ENCODE measurements at regions not wholly inside any gene's neighbourhood (a gene's known extent, or its start where the extent isn't known, plus 50 kb on each side); places are given as distances from the start of the nearest gene placed in this dataset.

GRCh38 chr5:128836571-128836970 is 128.7 kb upstream of the SLC27A6 start:
- Histone ChIP-seq H2AFZ (ENCODE audit: low read depth, low read length) (no peak overlapping the region), H3K27ac (ENCODE audit: insufficient read depth, low read depth, low read length) (no peak overlapping the region), H3K9ac (replicated peaks; ENCODE audit: extremely low read depth, insufficient read depth, low read length) (no peak overlapping the region), H3K9me3 (replicated peaks; ENCODE audit: control insufficient read depth, insufficient read depth, low read length) (no peaks in the 10 kb centered on the region), H3K9me1 (replicated peaks; ENCODE audit: control insufficient read depth, extremely low read depth, insufficient read depth, low read length) (no peaks in the 10 kb centered on the region), H3K4me3 (replicated peaks in 1 of 3; ENCODE audit: insufficient read depth in 1 of 3, low read depth in 1 of 3, low read length in 3 of 3) (no peak overlapping the region), H3K27me3 (ENCODE audit: control insufficient read depth in 2 of 2, insufficient read depth in 2 of 2, low read length in 2 of 2) (no peaks in the 10 kb centered on the region), H3K4me1 (ENCODE audit: control insufficient read depth, extremely low read depth, insufficient read depth, low read length) (no peaks in the 10 kb centered on the region), H3K4me2 (ENCODE audit: insufficient read depth, low read length) (no peak overlapping the region), H4K20me1 (replicated peaks; ENCODE audit: control insufficient read depth, extremely low read depth, insufficient read depth, low read length) (no peaks in the 10 kb centered on the region), H3K36me3 (ENCODE audit: control insufficient read depth in 2 of 2, extremely low read depth in 1 of 2, insufficient read depth in 2 of 2, low read length in 2 of 2) (no peaks in the 10 kb centered on the region), H3K79me2 (ENCODE audit: control insufficient read depth, insufficient read depth, low read length) (no peaks in the 10 kb centered on the region)
- no peak for TF ChIP-seq JUN (IDR thresholded peaks at IDR 0.05; ENCODE audit: borderline replicate concordance, insufficient read depth, insufficient read length, low read depth)
- no peak for TF ChIP-seq GATA2 (IDR thresholded peaks at IDR 0.05; ENCODE audit: insufficient read depth, insufficient read length, low read depth, low read length)
- TF ChIP-seq POLR2A (IDR thresholded peaks at IDR 0.05; ENCODE audit: low read depth, low read length), result no peak
- no peak for TF ChIP-seq CTCF (IDR thresholded peaks at IDR 0.05; ENCODE audit: extremely low read depth in 1 of 2, insufficient read depth in 1 of 2, low read depth in 1 of 2, low read length in 2 of 2)
- no peak for TF ChIP-seq FOS (IDR thresholded peaks at IDR 0.05; ENCODE audit: borderline replicate concordance, insufficient read depth, low read length)
- no peak for TF ChIP-seq MAX (IDR thresholded peaks at IDR 0.05; ENCODE audit: insufficient read depth, insufficient read length)
- TF ChIP-seq POLR2AphosphoS5 (IDR thresholded peaks at IDR 0.05; ENCODE audit: insufficient read depth, low read depth, low read length), result no peak
- TF ChIP-seq EZH2 (IDR thresholded peaks at IDR 0.05; ENCODE audit: borderline replicate concordance, low read depth, low read length, severe bottlenecking), result no peak
- no peak for TF ChIP-seq MYC (IDR thresholded peaks at IDR 0.05; ENCODE audit: low read depth, low read length)
- ChIA-PET CTCF (interaction anchor here (1.2 to 1.3 kb wide), 2 partner anchors 192 to 338 kb away, joined by 3 to 4 read pairs; no protein-coding TSS in a partner anchor), POLR2A (no interaction called here)
- intact Hi-C loops (cut with micrococcal nuclease) (no loop called here), dilution Hi-C loops (cut with MboI; ENCODE audit: extremely low pct_ligation_motif_present, low sequenced_read_pairs) (no loop called here)
- BruUV-seq (replicated peaks), result no TSS peak
- FAIRE-seq, result no peak
- DNase-seq (ENCODE audit: low read depth, low spot score), result no peak

Data from endothelial cell of umbilical vein (primary cell).